Sigmoid colon (tissue), 4 donors: ENCODE measurements at regions not wholly inside any gene's neighbourhood (a gene's known extent, or its start where the extent isn't known, plus 50 kb on each side); places are given as distances from the start of the nearest gene placed in this dataset.

Source experiments
- CTCF ChIP-seq, 4 experiments: fragments of 450-650 bp in 3 of 4; fragments of 200-600 bp in 1 of 4; IDR thresholded peaks; one replicate each; pipeline ENCODE4 v1.5.1; 2016 to 2019; ENCODE audit warnings: antibody characterized with exemption in 4 of 4, mild to moderate bottlenecking in 3 of 4, moderate library complexity in 2 of 4
- EP300 ChIP-seq, 4 donors: sonication (generic); formaldehyde crosslinking; IDR thresholded peaks; one replicate each; pipeline ENCODE4 v1.6.1; 2017; ENCODE audit warnings: antibody characterized with exemption in 4 of 4
- POLR2A ChIP-seq, 2 donors: fragments of 450-650 bp; IDR thresholded peaks; one replicate each; pipeline ENCODE4 v1.6.1; 2016; ENCODE audit warnings: antibody characterized with exemption in 2 of 2, mild to moderate bottlenecking in 2 of 2, moderate library complexity in 2 of 2

- TF ChIP-seq POLR2A (IDR thresholded peaks at IDR 0.05) (no peak), CTCF (IDR thresholded peaks at IDR 0.05) (no peak), EP300 (IDR thresholded peaks at IDR 0.05) (no peak)
These were observed 219.4 kb downstream of the FOXL1 start for GRCh38 chr16:86797700-86798099.
